Fibroblast of pulmonary artery (primary cell): ENCODE measurements at regions not wholly inside any gene's neighbourhood (a gene's known extent, or its start where the extent isn't known, plus 50 kb on each side); places are given as distances from the start of the nearest gene placed in this dataset.
"Not testable (repeated sequence)": the region's sequence is repeated elsewhere in the genome, so short reads cannot be mapped to it uniquely, and the experiment has no call there.

Experiments
- DNase-seq: peaks from one replicate; pipeline ENCODE4 v3.0.0-alpha.2; 2010; ENCODE audit warnings: low read depth
- H3K4me3 ChIP-seq: replicated peaks from 2 replicates; pipeline ENCODE4 v1.5.1; 2011; ENCODE audit warnings: low read depth, mild to moderate bottlenecking, control low read depth, low read length, moderate library complexity
- CTCF ChIP-seq: IDR thresholded peaks from 2 replicates; pipeline ENCODE4 v1.5.1; 2011; ENCODE audit warnings: mild to moderate bottlenecking, control low read depth, low read length, inconsistent platforms; ENCODE audit errors: missing control alignments

GRCh38 chr3:110973263-110973895 is 98.2 kb upstream of the NECTIN3 start:
- no peak for DNase-seq
- H3K4me3 ChIP-seq, result no peak overlapping the region
- no peak for TF ChIP-seq CTCF

- TF ChIP-seq CTCF, result no peak
- no peak overlapping the region for H3K4me3 ChIP-seq
- no peak for DNase-seq
Measured at GRCh38 chr3:110974902-110975301, 96.7 kb upstream of the NECTIN3 start.

GRCh38 chr3:110984456-110985250 is 87.0 kb upstream of the NECTIN3 start:
- TF ChIP-seq CTCF, result no peak
- no peak for DNase-seq
- no peak overlapping the region for H3K4me3 ChIP-seq

GRCh38 chr3:110989446-110989845 is 82.2 kb upstream of the NECTIN3 start:
- DNase-seq, result no peak
- no peak for TF ChIP-seq CTCF
- H3K4me3 ChIP-seq, result no peak overlapping the region

GRCh38 chr3:110995461-110996231 is 76.0 kb upstream of the NECTIN3 start:
- no peak for TF ChIP-seq CTCF
- no peak overlapping the region for H3K4me3 ChIP-seq
- DNase-seq, result peak; percentile 69

- H3K4me3 ChIP-seq, DNase-seq: not testable (repeated sequence)
Measured at GRCh38 chr3:110998766-110999165, 72.8 kb upstream of the NECTIN3 start.

- not testable (repeated sequence) for DNase-seq
Measured at GRCh38 chr3:111006485-111006884, 65.1 kb upstream of the NECTIN3 start.

More at GRCh38 chr3:111006485-111006884, 65.1 kb upstream of the NECTIN3 start:
- not testable (repeated sequence) for H3K4me3 ChIP-seq
